ENCODE measurements at regions not wholly inside any gene's neighbourhood (a gene's known extent, or its start where the extent isn't known, plus 50 kb on each side); places are given as distances from the start of the nearest gene placed in this dataset.

GRCh38 chr20:5677389-5677788 is 66.6 kb upstream of the GPCPD1 start:
- Histone ChIP-seq H3K4me1 (ENCODE audit: control insufficient read depth, insufficient read depth, low read length) (no peaks in the 10 kb centered on the region), H3K9me3 (ENCODE audit: control insufficient read depth, insufficient read depth, low read depth, low read length) (no peaks in the 10 kb centered on the region), H3K36me3 (ENCODE audit: control insufficient read depth in 2 of 2, insufficient read depth in 1 of 2, low read length in 2 of 2) (no peaks in the 10 kb centered on the region), H3K27ac (ENCODE audit: extremely low read depth, low read depth, low read length) (no peak overlapping the region), H3K4me3 (ENCODE audit: low read depth, low read length) (no peak overlapping the region)
- CTCF ChIA-PET: interaction anchor here (0.6 kb wide), 1 partner anchor 70 kb away, joined by 3 read pairs; no protein-coding TSS in a partner anchor
- no peak for TF ChIP-seq ZNF560 (tag by site-specific recombination; IDR thresholded peaks at IDR 0.05; ENCODE audit: borderline replicate concordance)
- POLR2A ChIA-PET: no interaction called here

DNA sequence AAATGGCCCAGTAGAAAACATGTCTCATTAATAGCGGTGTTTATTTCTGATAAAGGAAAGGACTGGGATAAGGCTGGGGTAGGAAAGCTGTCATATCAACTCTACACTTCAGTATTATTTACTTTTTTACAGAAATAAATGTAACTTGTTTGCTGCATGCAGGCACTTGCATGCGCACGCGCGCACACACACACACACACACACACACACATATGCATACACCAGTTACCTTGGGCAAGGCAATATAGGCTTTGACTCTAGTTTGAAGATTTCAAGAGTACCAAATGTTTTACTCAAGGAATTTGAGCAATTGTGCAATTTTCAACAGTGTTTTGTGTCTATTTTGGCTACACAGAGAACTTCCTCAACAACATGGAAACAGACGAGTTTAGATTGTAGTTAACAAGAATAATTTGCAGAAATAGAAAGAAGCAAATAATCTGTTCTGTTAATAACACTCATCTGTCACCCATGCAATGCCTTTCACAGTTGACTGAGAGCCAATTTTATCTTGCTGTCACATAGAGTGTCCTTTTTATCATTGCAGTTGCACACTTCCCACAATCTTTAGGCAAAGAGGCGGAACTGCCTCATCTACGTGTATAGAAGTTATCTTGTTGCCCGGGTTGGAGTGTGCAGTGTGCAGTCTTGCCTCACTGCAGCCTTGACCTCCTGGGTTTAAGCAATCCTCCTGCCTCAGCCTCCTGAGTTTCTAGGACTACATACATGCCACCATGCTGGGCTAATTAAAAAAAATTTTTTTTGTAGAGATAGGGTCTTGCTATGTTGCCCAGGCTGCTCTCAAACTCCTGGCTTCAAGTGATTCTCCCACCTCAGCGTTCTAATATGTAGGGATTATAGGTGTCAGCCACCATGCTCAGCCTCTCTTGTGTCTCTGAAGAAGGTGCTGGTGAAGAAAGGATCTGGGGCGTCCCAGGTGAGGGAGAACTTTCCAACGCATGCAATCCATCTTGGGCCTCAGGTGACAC is 64.6 kb upstream of the GPCPD1 start:
- Histone ChIP-seq H3K36me3 (ENCODE audit: control insufficient read depth in 2 of 2, insufficient read depth in 1 of 2, low read length in 2 of 2) (no peaks in the 10 kb centered on the region), H3K4me3 (ENCODE audit: low read depth, low read length) (no peak overlapping the region), H3K27ac (ENCODE audit: extremely low read depth, low read depth, low read length) (no peak overlapping the region), H3K9me3 (ENCODE audit: control insufficient read depth, insufficient read depth, low read depth, low read length) (no peaks in the 10 kb centered on the region), H3K4me1 (ENCODE audit: control insufficient read depth, insufficient read depth, low read length) (no peaks in the 10 kb centered on the region)
- TF ChIP-seq ZNF747 (tag by site-specific recombination; IDR thresholded peaks at IDR 0.05): no peak
- TF ChIP-seq ZNF777 (tag by site-specific recombination; IDR thresholded peaks at IDR 0.05; ENCODE audit: borderline replicate concordance): no peak
- TF ChIP-seq ZNF221 (tag by site-specific recombination; IDR thresholded peaks at IDR 0.05; ENCODE audit: borderline replicate concordance): no peak
- TF ChIP-seq ZNF776 (tag by site-specific recombination; IDR thresholded peaks at IDR 0.05; ENCODE audit: borderline replicate concordance): no peak
- TF ChIP-seq ZNF585B (tag by site-specific recombination; IDR thresholded peaks at IDR 0.05): no peak
- no peak for TF ChIP-seq ATF2 (tag by site-specific recombination; IDR thresholded peaks at IDR 0.05; ENCODE audit: low read depth)
- no peak for TF ChIP-seq ZNF658 (tag by site-specific recombination; IDR thresholded peaks at IDR 0.05)
- no peak for TF ChIP-seq ZNF146 (tag by site-specific recombination; IDR thresholded peaks at IDR 0.05)
- TF ChIP-seq ZNF830 (tag by site-specific recombination; IDR thresholded peaks at IDR 0.05; ENCODE audit: low read depth): no peak
- no peak for TF ChIP-seq ZNF19 (tag by site-specific recombination; IDR thresholded peaks at IDR 0.05; ENCODE audit: low read depth)
- TF ChIP-seq, protein P1, sequence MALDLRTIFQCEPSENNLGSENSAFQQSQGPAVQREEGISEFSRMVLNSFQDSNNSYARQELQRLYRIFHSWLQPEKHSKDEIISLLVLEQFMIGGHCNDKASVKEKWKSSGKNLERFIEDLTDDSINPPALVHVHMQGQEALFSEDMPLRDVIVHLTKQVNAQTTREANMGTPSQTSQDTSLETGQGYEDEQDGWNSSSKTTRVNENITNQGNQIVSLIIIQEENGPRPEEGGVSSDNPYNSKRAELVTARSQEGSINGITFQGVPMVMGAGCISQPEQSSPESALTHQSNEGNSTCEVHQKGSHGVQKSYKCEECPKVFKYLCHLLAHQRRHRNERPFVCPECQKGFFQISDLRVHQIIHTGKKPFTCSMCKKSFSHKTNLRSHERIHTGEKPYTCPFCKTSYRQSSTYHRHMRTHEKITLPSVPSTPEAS (tag by site-specific recombination; IDR thresholded peaks at IDR 0.05): no peak
- TF ChIP-seq, protein P2, sequence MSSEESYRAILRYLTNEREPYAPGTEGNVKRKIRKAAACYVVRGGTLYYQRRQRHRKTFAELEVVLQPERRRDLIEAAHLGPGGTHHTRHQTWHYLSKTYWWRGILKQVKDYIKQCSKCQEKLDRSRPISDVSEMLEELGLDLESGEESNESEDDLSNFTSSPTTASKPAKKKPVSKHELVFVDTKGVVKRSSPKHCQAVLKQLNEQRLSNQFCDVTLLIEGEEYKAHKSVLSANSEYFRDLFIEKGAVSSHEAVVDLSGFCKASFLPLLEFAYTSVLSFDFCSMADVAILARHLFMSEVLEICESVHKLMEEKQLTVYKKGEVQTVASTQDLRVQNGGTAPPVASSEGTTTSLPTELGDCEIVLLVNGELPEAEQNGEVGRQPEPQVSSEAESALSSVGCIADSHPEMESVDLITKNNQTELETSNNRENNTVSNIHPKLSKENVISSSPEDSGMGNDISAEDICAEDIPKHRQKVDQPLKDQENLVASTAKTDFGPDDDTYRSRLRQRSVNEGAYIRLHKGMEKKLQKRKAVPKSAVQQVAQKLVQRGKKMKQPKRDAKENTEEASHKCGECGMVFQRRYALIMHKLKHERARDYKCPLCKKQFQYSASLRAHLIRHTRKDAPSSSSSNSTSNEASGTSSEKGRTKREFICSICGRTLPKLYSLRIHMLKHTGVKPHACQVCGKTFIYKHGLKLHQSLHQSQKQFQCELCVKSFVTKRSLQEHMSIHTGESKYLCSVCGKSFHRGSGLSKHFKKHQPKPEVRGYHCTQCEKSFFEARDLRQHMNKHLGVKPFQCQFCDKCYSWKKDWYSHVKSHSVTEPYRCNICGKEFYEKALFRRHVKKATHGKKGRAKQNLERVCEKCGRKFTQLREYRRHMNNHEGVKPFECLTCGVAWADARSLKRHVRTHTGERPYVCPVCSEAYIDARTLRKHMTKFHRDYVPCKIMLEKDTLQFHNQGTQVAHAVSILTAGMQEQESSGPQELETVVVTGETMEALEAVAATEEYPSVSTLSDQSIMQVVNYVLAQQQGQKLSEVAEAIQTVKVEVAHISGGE (tag by site-specific recombination; conservative IDR thresholded peaks at IDR 0.05; ENCODE audit: low read depth): no peak
- TF ChIP-seq ZNF350 (tag by site-specific recombination; IDR thresholded peaks at IDR 0.05): no peak
- TF ChIP-seq, protein P3, sequence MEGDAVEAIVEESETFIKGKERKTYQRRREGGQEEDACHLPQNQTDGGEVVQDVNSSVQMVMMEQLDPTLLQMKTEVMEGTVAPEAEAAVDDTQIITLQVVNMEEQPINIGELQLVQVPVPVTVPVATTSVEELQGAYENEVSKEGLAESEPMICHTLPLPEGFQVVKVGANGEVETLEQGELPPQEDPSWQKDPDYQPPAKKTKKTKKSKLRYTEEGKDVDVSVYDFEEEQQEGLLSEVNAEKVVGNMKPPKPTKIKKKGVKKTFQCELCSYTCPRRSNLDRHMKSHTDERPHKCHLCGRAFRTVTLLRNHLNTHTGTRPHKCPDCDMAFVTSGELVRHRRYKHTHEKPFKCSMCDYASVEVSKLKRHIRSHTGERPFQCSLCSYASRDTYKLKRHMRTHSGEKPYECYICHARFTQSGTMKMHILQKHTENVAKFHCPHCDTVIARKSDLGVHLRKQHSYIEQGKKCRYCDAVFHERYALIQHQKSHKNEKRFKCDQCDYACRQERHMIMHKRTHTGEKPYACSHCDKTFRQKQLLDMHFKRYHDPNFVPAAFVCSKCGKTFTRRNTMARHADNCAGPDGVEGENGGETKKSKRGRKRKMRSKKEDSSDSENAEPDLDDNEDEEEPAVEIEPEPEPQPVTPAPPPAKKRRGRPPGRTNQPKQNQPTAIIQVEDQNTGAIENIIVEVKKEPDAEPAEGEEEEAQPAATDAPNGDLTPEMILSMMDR (tag by site-specific recombination; IDR thresholded peaks at IDR 0.05): no peak
- TF ChIP-seq ZSCAN5A (tag by site-specific recombination; IDR thresholded peaks at IDR 0.05): no peak
- no peak for TF ChIP-seq SCRT2 (tag by site-specific recombination; IDR thresholded peaks at IDR 0.05)
- TF ChIP-seq ZNF416 (tag by site-specific recombination; IDR thresholded peaks at IDR 0.05): no peak
- TF ChIP-seq ZNF211 (tag by site-specific recombination; IDR thresholded peaks at IDR 0.05; ENCODE audit: low read depth): no peak
- CTCF ChIA-PET: interaction anchor here (0.6 kb wide), 1 partner anchor 21 kb away, joined by 3 read pairs; no protein-coding TSS in a partner anchor
- POLR2A ChIA-PET: no interaction called here
